ENCODE measurements at regions not wholly inside any gene's neighbourhood (a gene's known extent, or its start where the extent isn't known, plus 50 kb on each side); places are given as distances from the start of the nearest gene placed in this dataset.

- TF ChIP-seq THAP12 (CRISPR knock-in tag; IDR thresholded peaks at IDR 0.05) (no peak), ZNF655 (CRISPR knock-in tag; IDR thresholded peaks at IDR 0.05) (no peak), AFF4 (CRISPR knock-in tag; IDR thresholded peaks at IDR 0.05) (no peak), SP1 (CRISPR knock-in tag; IDR thresholded peaks at IDR 0.05) (no peak), ZNF175 (CRISPR knock-in tag; IDR thresholded peaks at IDR 0.05; ENCODE audit: low read depth) (no peak), ZNF184 (CRISPR knock-in tag; IDR thresholded peaks at IDR 0.05) (no peak), GTF2E2 (tag; IDR thresholded peaks at IDR 0.05) (no peak), TRIM28 (IDR thresholded peaks at IDR 0.05) (no peak), TBL1XR1 (IDR thresholded peaks at IDR 0.05; ENCODE audit: low read length in 2 of 2) (peak in 1 of 2 experiments; percentile 68; a peak in 1 of 4 replicates), CREB1 (IDR thresholded peaks at IDR 0.05) (peak; percentile 14; the same call in 1 of the 2 replicates), CREB1 (CRISPR knock-in tag; IDR thresholded peaks at IDR 0.05) (no peak), MTF1 (CRISPR knock-in tag; IDR thresholded peaks at IDR 0.05; ENCODE audit: borderline replicate concordance) (no peak), TEAD1 (CRISPR knock-in tag; IDR thresholded peaks at IDR 0.05) (0 out of 4 replicates have a peak, but pooled peaks of 1 of the 2 experiments have one; percentile 33), SMAD1 (IDR thresholded peaks at IDR 0.05; ENCODE audit: low read depth, low read length, partially characterized antibody) (peak; percentile 54), XRCC5 (IDR thresholded peaks at IDR 0.05; ENCODE audit: low read depth, low read length) (no peak), FOXM1 (IDR thresholded peaks at IDR 0.05; ENCODE audit: low read depth) (peak; percentile 74), FOXM1 (CRISPR knock-in tag; IDR thresholded peaks at IDR 0.05; ENCODE audit: low read depth) (no peak), MLX (CRISPR knock-in tag; conservative IDR thresholded peaks at IDR 0.05) (no peak), ZNF140 (CRISPR knock-in tag; IDR thresholded peaks at IDR 0.05) (no peak), ETV1 (tag; conservative IDR thresholded peaks at IDR 0.05; ENCODE audit: low read depth) (no peak), U2AF2 (optimal IDR thresholded peaks at IDR 0.05; ENCODE audit: low read depth, low read length) (no peak), LARP7 (IDR thresholded peaks at IDR 0.05) (no peak), PRMT5 (CRISPR knock-in tag; IDR thresholded peaks at IDR 0.05) (no peak)
Observed at GRCh38 chr3:73255609-73256029, 194.2 kb downstream of the EBLN2 start (continued).

Measured in K562 (cell line).